H9 (cell line): ENCODE measurements at regions not wholly inside any gene's neighbourhood (a gene's known extent, or its start where the extent isn't known, plus 50 kb on each side); places are given as distances from the start of the nearest gene placed in this dataset.

Source experiments
- DNase-seq: peaks from one replicate; pipeline ENCODE4 v3.0.0-alpha.2; 2017
- H2AFZ ChIP-seq: one replicate; pipeline ENCODE4 v1.6.1; 2013; ENCODE audit warnings: mild to moderate bottlenecking, low read length, control low read depth, moderate library complexity
- H2AK5ac ChIP-seq: 2 replicates; pipeline ENCODE4 v1.6.1; 2013; ENCODE audit warnings: low read length, control low read depth, mixed read lengths; ENCODE audit not compliant: insufficient read length
- H2BK120ac ChIP-seq: one replicate; pipeline ENCODE4 v1.6.1; 2013; ENCODE audit warnings: low read depth, mild to moderate bottlenecking, low read length, control low read depth, inconsistent platforms; ENCODE audit not compliant: poor library complexity, severe bottlenecking
- H2BK12ac ChIP-seq: 2 replicates; pipeline ENCODE4 v1.6.1; 2013; ENCODE audit warnings: low read length, control low read depth, mixed read lengths, low read depth; ENCODE audit not compliant: insufficient read length
- H2BK15ac ChIP-seq: 2 replicates; pipeline ENCODE4 v1.6.1; 2013; ENCODE audit warnings: low read depth, low read length, control low read depth
- H2BK20ac ChIP-seq: one replicate; pipeline ENCODE4 v1.6.1; 2013; ENCODE audit warnings: low read depth, mild to moderate bottlenecking, low read length, control low read depth, inconsistent platforms; ENCODE audit not compliant: poor library complexity, severe bottlenecking
- H2BK5ac ChIP-seq: 2 replicates; pipeline ENCODE4 v1.6.1; 2013; ENCODE audit warnings: low read length, control low read depth, mixed read lengths; ENCODE audit not compliant: insufficient read length
- H3K14ac ChIP-seq: 2 replicates; pipeline ENCODE4 v1.6.1; 2013; ENCODE audit warnings: low read length, control low read depth; ENCODE audit not compliant: insufficient read depth
- H3K18ac ChIP-seq: 2 replicates; pipeline ENCODE4 v1.6.1; 2013; ENCODE audit warnings: low read depth, mild to moderate bottlenecking, mixed read lengths, low read length, control low read depth; ENCODE audit not compliant: insufficient read length
- H3K23ac ChIP-seq: 2 replicates; pipeline ENCODE4 v1.6.1; 2013; ENCODE audit warnings: low read length, control low read depth, mixed read lengths, low read depth; ENCODE audit not compliant: insufficient read length
- H3K23me2 ChIP-seq: 2 replicates; pipeline ENCODE4 v1.6.1; 2013; ENCODE audit warnings: low read depth, mild to moderate bottlenecking, mixed read lengths, low read length, control low read depth; ENCODE audit not compliant: insufficient read length, poor library complexity, severe bottlenecking
- H3K27ac ChIP-seq: 2 replicates; pipeline ENCODE4 v1.5.1; 2013; ENCODE audit warnings: low read length, control low read depth, mixed read lengths, low read depth; ENCODE audit not compliant: insufficient read length
- H3K27me3 ChIP-seq: 2 replicates; pipeline ENCODE4 v1.6.1; 2013; ENCODE audit warnings: low read length, control low read depth, inconsistent platforms; ENCODE audit not compliant: insufficient read depth
- H3K4ac ChIP-seq: 2 replicates; pipeline ENCODE4 v1.6.1; 2013; ENCODE audit warnings: low read depth, mild to moderate bottlenecking, control low read depth, inconsistent platforms, low read length, moderate library complexity
- H3K4me1 ChIP-seq: 2 replicates; pipeline ENCODE4 v1.6.1; 2013; ENCODE audit warnings: low read length, control low read depth, inconsistent platforms; ENCODE audit not compliant: insufficient read depth
- H3K4me2 ChIP-seq: 2 replicates; pipeline ENCODE4 v1.6.1; 2013; ENCODE audit warnings: low read length, control low read depth, mixed read lengths; ENCODE audit not compliant: insufficient read length, insufficient read depth
- H3K56ac ChIP-seq: 2 replicates; pipeline ENCODE4 v1.6.1; 2013; ENCODE audit warnings: low read depth, mild to moderate bottlenecking, mixed read lengths, low read length, control low read depth; ENCODE audit not compliant: insufficient read length
- H3K79me1 ChIP-seq: 2 replicates; pipeline ENCODE4 v1.6.1; 2013; ENCODE audit warnings: low read depth, mild to moderate bottlenecking, moderate library complexity, low read length, control low read depth, inconsistent platforms; ENCODE audit not compliant: insufficient read depth, poor library complexity, severe bottlenecking
- H3K79me2 ChIP-seq: 2 replicates; pipeline ENCODE4 v1.6.1; 2013; ENCODE audit warnings: low read length, control low read depth, inconsistent platforms; ENCODE audit not compliant: insufficient read depth
- H3K9ac ChIP-seq: 2 replicates; pipeline ENCODE4 v1.6.1; 2013; ENCODE audit warnings: low read length, control low read depth, mixed read lengths; ENCODE audit not compliant: insufficient read length; ENCODE audit errors: extremely low read depth
- H3K9me3 ChIP-seq: one replicate; pipeline ENCODE4 v1.6.1; 2013; ENCODE audit warnings: low read depth, low read length, inconsistent platforms; ENCODE audit not compliant: control insufficient read depth
- H3T11ph ChIP-seq: one replicate; pipeline ENCODE4 v1.6.1; 2013; ENCODE audit warnings: mild to moderate bottlenecking, low read length, control low read depth, inconsistent platforms
- H4K20me1 ChIP-seq: one replicate; pipeline ENCODE4 v1.6.1; 2013; ENCODE audit not compliant: control insufficient read depth, insufficient read length, insufficient read depth
- H4K5ac ChIP-seq: 2 replicates; pipeline ENCODE4 v1.6.1; 2013; ENCODE audit warnings: low read depth, mild to moderate bottlenecking, mixed read lengths, low read length, control low read depth; ENCODE audit not compliant: insufficient read length
- H4K8ac ChIP-seq: replicated peaks from 2 replicates; pipeline ENCODE4 v1.6.1; 2013; ENCODE audit warnings: low read length, control low read depth, mixed read lengths, low read depth; ENCODE audit not compliant: insufficient read length
- H4K91ac ChIP-seq: 2 replicates; pipeline ENCODE4 v1.6.1; 2013; ENCODE audit warnings: low read depth, mild to moderate bottlenecking, moderate library complexity, mixed read lengths, low read length, control low read depth; ENCODE audit not compliant: insufficient read length
- H3K27ac Mint-ChIP-seq, 3 experiments: 2 replicates in 2 of 3; 3 replicates in 1 of 3; pipeline ENCODE4 v1.8.0; 2020 to 2021; ENCODE audit warnings: mixed read lengths in 3 of 3, mild to moderate bottlenecking in 1 of 3, moderate library complexity in 1 of 3
- H3K27me3 Mint-ChIP-seq: 2 replicates; pipeline ENCODE4 v1.8.0; 2021; ENCODE audit warnings: low read depth, mild to moderate bottlenecking, moderate library complexity, mixed read lengths
- H3K36me3 Mint-ChIP-seq, 3 experiments: 2 replicates in 2 of 3; 3 replicates in 1 of 3; pipeline ENCODE4 v1.8.0; 2020 to 2021; ENCODE audit warnings: low read depth in 3 of 3, mixed read lengths in 3 of 3; ENCODE audit not compliant: insufficient read depth in 1 of 3
- H3K4me1 Mint-ChIP-seq, 2 experiments: 2 replicates each; pipeline ENCODE4 v1.8.0; 2020; ENCODE audit warnings: mixed read lengths in 2 of 2
- H3K4me3 Mint-ChIP-seq, 2 experiments: 2 replicates in 1 of 2; 3 replicates in 1 of 2; pipeline ENCODE4 v1.8.0; 2020 to 2021; ENCODE audit warnings: mild to moderate bottlenecking in 2 of 2, mixed read lengths in 2 of 2, moderate library complexity in 1 of 2
- H3K9me3 Mint-ChIP-seq, 2 experiments: 2 replicates in 1 of 2; 3 replicates in 1 of 2; pipeline ENCODE4 v1.8.0; 2020; ENCODE audit warnings: mild to moderate bottlenecking in 2 of 2, mixed read lengths in 2 of 2, moderate library complexity in 1 of 2
- CTCF ChIP-seq: fragments of 200-600 bp; sonication (generic); conservative IDR thresholded peaks from 3 replicates; pipeline ENCODE4 v1.8.0; 2021; ENCODE audit warnings: antibody characterized with exemption, mild to moderate bottlenecking
- WGBS: extraction: QIAGEN DNeasy Blood & Tissue Kit; methylation state at CpG from one replicate; pipeline ENCODE4 v1.1.7; 2013; ENCODE audit warnings: missing lambda C conversion rate, low lambda C conversion rate, mixed read lengths; ENCODE audit not compliant: insufficient read length; ENCODE audit errors: extremely low coverage; 5-methylcytosine and 5-hydroxymethylcytosine counted together

GRCh38 chr14:37870170-37870569 lies 274.7 kb downstream of the TTC6 start:
- H3K27ac Mint-ChIP-seq = no peak overlapping the region
- no CpG with 5 or more reads among the region's 5 CpGs for WGBS

More at GRCh38 chr14:37870170-37870569, 274.7 kb downstream of the TTC6 start:
- Histone ChIP-seq H3K4me2 (no peak overlapping the region), H3K9ac (no peak overlapping the region), H2BK20ac (no peak overlapping the region), H3K79me2 (no peaks in the 10 kb centered on the region), H3K18ac (no peak overlapping the region), H3K27me3 (no peaks in the 10 kb centered on the region), H2AK5ac (no peak overlapping the region), H3K27ac (no peak overlapping the region), H4K8ac (no peak overlapping the region), H2AFZ (no peak overlapping the region), H2BK120ac (no peak overlapping the region), H4K5ac (no peak overlapping the region), H3K23me2 (no peaks in the 10 kb centered on the region), H3K79me1 (no peaks in the 10 kb centered on the region), H4K91ac (no peak overlapping the region), H3K23ac (no peak overlapping the region), H4K20me1 (no peaks in the 10 kb centered on the region), H2BK15ac (no peak overlapping the region), H2BK5ac (no peak overlapping the region), H3K4ac (no peak overlapping the region), H2BK12ac (no peak overlapping the region), H3K56ac (no peak overlapping the region), H3K14ac (no peak overlapping the region), H3K9me3 (no peaks in the 10 kb centered on the region), H3K4me1 (no peaks in the 10 kb centered on the region), H3T11ph (no peak overlapping the region)
- H3K4me1 Mint-ChIP-seq = peaks cover 22 to 34% of the 10 kb centered on the region in 2 experiments
- no peak overlapping the region for H3K4me3 Mint-ChIP-seq
- TF ChIP-seq CTCF = no peak
- H3K27me3 Mint-ChIP-seq = peaks cover 1% of the 10 kb centered on the region
- no peaks in the 10 kb centered on the region for H3K36me3 Mint-ChIP-seq
- H3K9me3 Mint-ChIP-seq = peaks cover 3% of the 10 kb centered on the region in 2 experiments; a peak in 2 of 5 replicates
- no peak for DNase-seq
